H9 (cell line): ENCODE measurements at regions not wholly inside any gene's neighbourhood (a gene's known extent, or its start where the extent isn't known, plus 50 kb on each side); places are given as distances from the start of the nearest gene placed in this dataset.
"Not testable (repeated sequence)": the region's sequence is repeated elsewhere in the genome, so short reads cannot be mapped to it uniquely, and the experiment has no call there.

Experiments used
- DNase-seq: peaks from one replicate; pipeline ENCODE4 v3.0.0-alpha.2; 2017
- H2AFZ ChIP-seq: one replicate; pipeline ENCODE4 v1.6.1; 2013; ENCODE audit warnings: mild to moderate bottlenecking, low read length, control low read depth, moderate library complexity
- H2AK5ac ChIP-seq: 2 replicates; pipeline ENCODE4 v1.6.1; 2013; ENCODE audit warnings: low read length, control low read depth, mixed read lengths; ENCODE audit not compliant: insufficient read length
- H2BK120ac ChIP-seq: one replicate; pipeline ENCODE4 v1.6.1; 2013; ENCODE audit warnings: low read depth, mild to moderate bottlenecking, low read length, control low read depth, inconsistent platforms; ENCODE audit not compliant: poor library complexity, severe bottlenecking
- H2BK12ac ChIP-seq: 2 replicates; pipeline ENCODE4 v1.6.1; 2013; ENCODE audit warnings: low read length, control low read depth, mixed read lengths, low read depth; ENCODE audit not compliant: insufficient read length
- H2BK15ac ChIP-seq: 2 replicates; pipeline ENCODE4 v1.6.1; 2013; ENCODE audit warnings: low read depth, low read length, control low read depth
- H2BK20ac ChIP-seq: one replicate; pipeline ENCODE4 v1.6.1; 2013; ENCODE audit warnings: low read depth, mild to moderate bottlenecking, low read length, control low read depth, inconsistent platforms; ENCODE audit not compliant: poor library complexity, severe bottlenecking
- H2BK5ac ChIP-seq: 2 replicates; pipeline ENCODE4 v1.6.1; 2013; ENCODE audit warnings: low read length, control low read depth, mixed read lengths; ENCODE audit not compliant: insufficient read length
- H3K14ac ChIP-seq: 2 replicates; pipeline ENCODE4 v1.6.1; 2013; ENCODE audit warnings: low read length, control low read depth; ENCODE audit not compliant: insufficient read depth
- H3K18ac ChIP-seq: 2 replicates; pipeline ENCODE4 v1.6.1; 2013; ENCODE audit warnings: low read depth, mild to moderate bottlenecking, mixed read lengths, low read length, control low read depth; ENCODE audit not compliant: insufficient read length
- H3K23ac ChIP-seq: 2 replicates; pipeline ENCODE4 v1.6.1; 2013; ENCODE audit warnings: low read length, control low read depth, mixed read lengths, low read depth; ENCODE audit not compliant: insufficient read length
- H3K23me2 ChIP-seq: 2 replicates; pipeline ENCODE4 v1.6.1; 2013; ENCODE audit warnings: low read depth, mild to moderate bottlenecking, mixed read lengths, low read length, control low read depth; ENCODE audit not compliant: insufficient read length, poor library complexity, severe bottlenecking
- H3K27ac ChIP-seq: 2 replicates; pipeline ENCODE4 v1.5.1; 2013; ENCODE audit warnings: low read length, control low read depth, mixed read lengths, low read depth; ENCODE audit not compliant: insufficient read length
- H3K27me3 ChIP-seq: 2 replicates; pipeline ENCODE4 v1.6.1; 2013; ENCODE audit warnings: low read length, control low read depth, inconsistent platforms; ENCODE audit not compliant: insufficient read depth
- H3K4ac ChIP-seq: 2 replicates; pipeline ENCODE4 v1.6.1; 2013; ENCODE audit warnings: low read depth, mild to moderate bottlenecking, control low read depth, inconsistent platforms, low read length, moderate library complexity
- H3K4me1 ChIP-seq: 2 replicates; pipeline ENCODE4 v1.6.1; 2013; ENCODE audit warnings: low read length, control low read depth, inconsistent platforms; ENCODE audit not compliant: insufficient read depth
- H3K4me2 ChIP-seq: 2 replicates; pipeline ENCODE4 v1.6.1; 2013; ENCODE audit warnings: low read length, control low read depth, mixed read lengths; ENCODE audit not compliant: insufficient read length, insufficient read depth
- H3K56ac ChIP-seq: 2 replicates; pipeline ENCODE4 v1.6.1; 2013; ENCODE audit warnings: low read depth, mild to moderate bottlenecking, mixed read lengths, low read length, control low read depth; ENCODE audit not compliant: insufficient read length
- H3K79me1 ChIP-seq: 2 replicates; pipeline ENCODE4 v1.6.1; 2013; ENCODE audit warnings: low read depth, mild to moderate bottlenecking, moderate library complexity, low read length, control low read depth, inconsistent platforms; ENCODE audit not compliant: insufficient read depth, poor library complexity, severe bottlenecking
- H3K79me2 ChIP-seq: 2 replicates; pipeline ENCODE4 v1.6.1; 2013; ENCODE audit warnings: low read length, control low read depth, inconsistent platforms; ENCODE audit not compliant: insufficient read depth
- H3K9ac ChIP-seq: 2 replicates; pipeline ENCODE4 v1.6.1; 2013; ENCODE audit warnings: low read length, control low read depth, mixed read lengths; ENCODE audit not compliant: insufficient read length; ENCODE audit errors: extremely low read depth
- H3K9me3 ChIP-seq: one replicate; pipeline ENCODE4 v1.6.1; 2013; ENCODE audit warnings: low read depth, low read length, inconsistent platforms; ENCODE audit not compliant: control insufficient read depth
- H3T11ph ChIP-seq: one replicate; pipeline ENCODE4 v1.6.1; 2013; ENCODE audit warnings: mild to moderate bottlenecking, low read length, control low read depth, inconsistent platforms
- H4K20me1 ChIP-seq: one replicate; pipeline ENCODE4 v1.6.1; 2013; ENCODE audit not compliant: control insufficient read depth, insufficient read length, insufficient read depth
- H4K5ac ChIP-seq: 2 replicates; pipeline ENCODE4 v1.6.1; 2013; ENCODE audit warnings: low read depth, mild to moderate bottlenecking, mixed read lengths, low read length, control low read depth; ENCODE audit not compliant: insufficient read length
- H4K8ac ChIP-seq: replicated peaks from 2 replicates; pipeline ENCODE4 v1.6.1; 2013; ENCODE audit warnings: low read length, control low read depth, mixed read lengths, low read depth; ENCODE audit not compliant: insufficient read length
- H4K91ac ChIP-seq: 2 replicates; pipeline ENCODE4 v1.6.1; 2013; ENCODE audit warnings: low read depth, mild to moderate bottlenecking, moderate library complexity, mixed read lengths, low read length, control low read depth; ENCODE audit not compliant: insufficient read length
- H3K27ac Mint-ChIP-seq, 3 experiments: 2 replicates in 2 of 3; 3 replicates in 1 of 3; pipeline ENCODE4 v1.8.0; 2020 to 2021; ENCODE audit warnings: mixed read lengths in 3 of 3, mild to moderate bottlenecking in 1 of 3, moderate library complexity in 1 of 3
- H3K27me3 Mint-ChIP-seq: 2 replicates; pipeline ENCODE4 v1.8.0; 2021; ENCODE audit warnings: low read depth, mild to moderate bottlenecking, moderate library complexity, mixed read lengths
- H3K36me3 Mint-ChIP-seq, 3 experiments: 2 replicates in 2 of 3; 3 replicates in 1 of 3; pipeline ENCODE4 v1.8.0; 2020 to 2021; ENCODE audit warnings: low read depth in 3 of 3, mixed read lengths in 3 of 3; ENCODE audit not compliant: insufficient read depth in 1 of 3
- H3K4me1 Mint-ChIP-seq, 2 experiments: 2 replicates each; pipeline ENCODE4 v1.8.0; 2020; ENCODE audit warnings: mixed read lengths in 2 of 2
- H3K4me3 Mint-ChIP-seq, 2 experiments: 2 replicates in 1 of 2; 3 replicates in 1 of 2; pipeline ENCODE4 v1.8.0; 2020 to 2021; ENCODE audit warnings: mild to moderate bottlenecking in 2 of 2, mixed read lengths in 2 of 2, moderate library complexity in 1 of 2
- H3K9me3 Mint-ChIP-seq, 2 experiments: 2 replicates in 1 of 2; 3 replicates in 1 of 2; pipeline ENCODE4 v1.8.0; 2020; ENCODE audit warnings: mild to moderate bottlenecking in 2 of 2, mixed read lengths in 2 of 2, moderate library complexity in 1 of 2
- CTCF ChIP-seq: fragments of 200-600 bp; sonication (generic); conservative IDR thresholded peaks from 3 replicates; pipeline ENCODE4 v1.8.0; 2021; ENCODE audit warnings: antibody characterized with exemption, mild to moderate bottlenecking
- WGBS: extraction: QIAGEN DNeasy Blood & Tissue Kit; methylation state at CpG from one replicate; pipeline ENCODE4 v1.1.7; 2013; ENCODE audit warnings: missing lambda C conversion rate, low lambda C conversion rate, mixed read lengths; ENCODE audit not compliant: insufficient read length; ENCODE audit errors: extremely low coverage; 5-methylcytosine and 5-hydroxymethylcytosine counted together

GRCh38 chrX:42832764-42833549 is 55.0 kb upstream of the PPP1R2C start:
- no peak overlapping the region for H2AFZ ChIP-seq
- no peaks in the 10 kb centered on the region for H3K23me2 ChIP-seq
- no CpG with 5 or more reads among the region's 5 CpGs for WGBS
- DNase-seq: no peak
- H3K79me2 ChIP-seq: no peaks in the 10 kb centered on the region
- H3K4me3 Mint-ChIP-seq: no peak overlapping the region
- no peak overlapping the region for H3K56ac ChIP-seq
- no peak overlapping the region for H3K9ac ChIP-seq
- H4K20me1 ChIP-seq: no peaks in the 10 kb centered on the region
- no peak overlapping the region for H3K27ac ChIP-seq
- peaks cover 13 to 18% of the 10 kb centered on the region in 2 experiments for H3K4me1 Mint-ChIP-seq
- no peak overlapping the region for H4K5ac ChIP-seq
- H3K9me3 Mint-ChIP-seq: peaks cover 21 to 45% of the 10 kb centered on the region in 2 experiments
- H2BK120ac ChIP-seq: no peak overlapping the region
- H4K91ac ChIP-seq: no peak overlapping the region
- no peak overlapping the region for H3T11ph ChIP-seq
- H3K4me1 ChIP-seq: peaks cover 5% of the 10 kb centered on the region; the same call in 1 of the 2 replicates
- no peak overlapping the region for H3K23ac ChIP-seq
- H3K79me1 ChIP-seq: no peaks in the 10 kb centered on the region
- H3K4me2 ChIP-seq: no peak overlapping the region
- H2BK15ac ChIP-seq: no peak overlapping the region
- H3K4ac ChIP-seq: no peak overlapping the region
- no peak overlapping the region for H2AK5ac ChIP-seq
- H3K27ac Mint-ChIP-seq: no peak overlapping the region
- H2BK5ac ChIP-seq: no peak overlapping the region
- no peak overlapping the region for H3K14ac ChIP-seq
- H2BK12ac ChIP-seq: no peak overlapping the region
- no peaks in the 10 kb centered on the region for H3K27me3 Mint-ChIP-seq
- H4K8ac ChIP-seq: no peak overlapping the region
- H3K9me3 ChIP-seq: no peaks in the 10 kb centered on the region
- H2BK20ac ChIP-seq: no peak overlapping the region
- no peak overlapping the region for H3K18ac ChIP-seq
- no peaks in the 10 kb centered on the region for H3K27me3 ChIP-seq
- peaks cover 12 to 20% (median 14%) of the 10 kb centered on the region in 3 experiments for H3K36me3 Mint-ChIP-seq
- TF ChIP-seq CTCF: no peak

- not testable (repeated sequence) for H2AK5ac ChIP-seq, H3K9me3 ChIP-seq, H3K9ac ChIP-seq, H3K4ac ChIP-seq, H3T11ph ChIP-seq, H3K79me2 ChIP-seq, H3K4me2 ChIP-seq, H2BK120ac ChIP-seq, H3K18ac ChIP-seq, H3K27me3 Mint-ChIP-seq, H3K14ac ChIP-seq, H3K23me2 ChIP-seq, H3K27me3 ChIP-seq, H4K5ac ChIP-seq, H4K20me1 ChIP-seq, H2BK15ac ChIP-seq, H2BK12ac ChIP-seq, H3K79me1 ChIP-seq, H3K23ac ChIP-seq, H3K27ac ChIP-seq, H2AFZ ChIP-seq, H3K56ac ChIP-seq, H3K4me3 Mint-ChIP-seq, H4K91ac ChIP-seq, H2BK5ac ChIP-seq, H3K4me1 ChIP-seq, DNase-seq, H2BK20ac ChIP-seq, H4K8ac ChIP-seq
- H3K4me1 Mint-ChIP-seq: peaks cover 17 to 19% of the 10 kb centered on the region in 2 experiments
- peaks cover 16 to 39% of the 10 kb centered on the region in 2 experiments for H3K9me3 Mint-ChIP-seq
- WGBS: no CpG with 5 or more reads among the region's 4 CpGs
- 0 out of 7 replicates have a peak overlapping the region, but pooled peaks of 1 of the 3 experiments have one; percentile 54 for H3K27ac Mint-ChIP-seq
- peaks cover 11 to 14% (median 12%) of the 10 kb centered on the region in 3 experiments for H3K36me3 Mint-ChIP-seq
Observed at GRCh38 chrX:42833550-42833940, 55.6 kb upstream of the PPP1R2C start.
